ENCODE measurements at regions not wholly inside any gene's neighbourhood (a gene's known extent, or its start where the extent isn't known, plus 50 kb on each side); places are given as distances from the start of the nearest gene placed in this dataset.

GRCh38 chr12:34348064-34348463 lies 325.8 kb downstream of the ALG10 start:
- TF ChIP-seq CTCF (IDR thresholded peaks at IDR 0.05) (no peak), EZH2phosphoT487 (IDR thresholded peaks at IDR 0.05) (no peak)
